Suprapubic skin (tissue), 3 donors: ENCODE measurements at regions not wholly inside any gene's neighbourhood (a gene's known extent, or its start where the extent isn't known, plus 50 kb on each side); places are given as distances from the start of the nearest gene placed in this dataset.

Experiments
- POLR2AphosphoS5 ChIP-seq, 3 donors: sonication (generic); formaldehyde crosslinking; IDR thresholded peaks; one replicate each; pipeline ENCODE4 v1.6.1; 2017; ENCODE audit warnings: antibody characterized with exemption in 3 of 3
- TF ChIP-seq, protein P1 (sequence below), 2 donors: fragments of 200-600 bp in 1 of 2; fragments of 450-650 bp in 1 of 2; sonication (generic) in 1 of 2; IDR thresholded peaks; one replicate each; pipeline ENCODE4 v1.5.1; 2016 to 2019; ENCODE audit warnings: antibody characterized with exemption in 2 of 2, mild to moderate bottlenecking in 1 of 2, moderate library complexity in 1 of 2

DNA sequence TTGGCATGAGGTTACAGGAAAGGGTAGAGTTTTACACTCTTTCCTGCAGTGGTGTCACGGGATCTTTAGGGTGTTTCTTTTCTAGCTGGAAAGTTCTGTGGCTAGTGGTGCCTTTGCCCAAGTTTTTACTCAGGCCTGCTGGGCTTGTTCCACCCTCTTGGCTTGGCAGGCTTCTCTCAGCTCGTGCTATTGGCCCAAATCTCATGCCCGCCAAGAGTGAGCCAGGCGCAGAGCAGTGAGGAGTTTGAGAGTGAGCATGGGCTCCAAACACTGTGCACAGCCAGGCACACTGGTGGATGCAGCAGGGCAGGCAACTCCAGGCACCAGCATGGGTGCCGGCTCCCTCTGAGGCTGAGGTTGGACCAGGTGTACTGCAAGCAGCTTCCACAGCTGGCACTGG lies 206.5 kb downstream of the SAMD5 start:
- TF ChIP-seq POLR2AphosphoS5 (IDR thresholded peaks at IDR 0.05): no peak
- TF ChIP-seq, protein P1, sequence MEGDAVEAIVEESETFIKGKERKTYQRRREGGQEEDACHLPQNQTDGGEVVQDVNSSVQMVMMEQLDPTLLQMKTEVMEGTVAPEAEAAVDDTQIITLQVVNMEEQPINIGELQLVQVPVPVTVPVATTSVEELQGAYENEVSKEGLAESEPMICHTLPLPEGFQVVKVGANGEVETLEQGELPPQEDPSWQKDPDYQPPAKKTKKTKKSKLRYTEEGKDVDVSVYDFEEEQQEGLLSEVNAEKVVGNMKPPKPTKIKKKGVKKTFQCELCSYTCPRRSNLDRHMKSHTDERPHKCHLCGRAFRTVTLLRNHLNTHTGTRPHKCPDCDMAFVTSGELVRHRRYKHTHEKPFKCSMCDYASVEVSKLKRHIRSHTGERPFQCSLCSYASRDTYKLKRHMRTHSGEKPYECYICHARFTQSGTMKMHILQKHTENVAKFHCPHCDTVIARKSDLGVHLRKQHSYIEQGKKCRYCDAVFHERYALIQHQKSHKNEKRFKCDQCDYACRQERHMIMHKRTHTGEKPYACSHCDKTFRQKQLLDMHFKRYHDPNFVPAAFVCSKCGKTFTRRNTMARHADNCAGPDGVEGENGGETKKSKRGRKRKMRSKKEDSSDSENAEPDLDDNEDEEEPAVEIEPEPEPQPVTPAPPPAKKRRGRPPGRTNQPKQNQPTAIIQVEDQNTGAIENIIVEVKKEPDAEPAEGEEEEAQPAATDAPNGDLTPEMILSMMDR (IDR thresholded peaks at IDR 0.05): no peak
